CD4-positive, alpha-beta T cell (primary cell): ENCODE measurements at regions not wholly inside any gene's neighbourhood (a gene's known extent, or its start where the extent isn't known, plus 50 kb on each side); places are given as distances from the start of the nearest gene placed in this dataset.

Experiments
- ATAC-seq: fragments of 200-7000 bp; cut with Tn5 transposase; one replicate; pipeline ENCODE4 v1.10.0; 2022; ENCODE audit warnings: mild to moderate bottlenecking; ENCODE audit not compliant: poor library complexity
- CTCF ChIA-PET: fragments of 350-600 bp; sonication (Branson Sonifier 250); formaldehyde crosslinking; loops from one replicate; lab custom pipeline; 2021; ENCODE audit warnings: antibody characterized with exemption, inconsistent platforms; lab: Charles Lee
- POLR2A ChIA-PET: fragments of 350-600 bp; sonication (Branson Sonifier 250); formaldehyde crosslinking; loops from one replicate; lab custom pipeline; 2021; ENCODE audit warnings: antibody characterized with exemption, inconsistent platforms; lab: Charles Lee
- DNase-seq, 14 experiments: peaks; one replicate each; pipeline ENCODE4 v3.0.0-alpha.2; 2013 to 2020; ENCODE audit warnings: mixed read lengths in 2 of 14
- H3K27ac ChIP-seq, 2 donors: one replicate each; pipeline versions ENCODE4 v1.5.1 to v1.7.0; 2013; ENCODE audit warnings: low read length in 2 of 2, low read depth in 1 of 2, mild to moderate bottlenecking in 1 of 2
- H3K27me3 ChIP-seq, 2 experiments: 1 replicate in 1 of 2; 2 replicates in 1 of 2; pipeline versions ENCODE4 v1.6.1 to v1.7.0; 2013; ENCODE audit warnings: low read length in 2 of 2, control low read depth in 1 of 2, mild to moderate bottlenecking in 1 of 2, moderate library complexity in 1 of 2; ENCODE audit not compliant: insufficient read depth in 2 of 2, control insufficient read depth in 1 of 2
- H3K36me3 ChIP-seq: one replicate; pipeline ENCODE4 v1.6.1; 2013; ENCODE audit warnings: low read length, control low read depth; ENCODE audit not compliant: insufficient read depth
- H3K4me1 ChIP-seq: one replicate; pipeline ENCODE4 v1.6.1; 2013; ENCODE audit warnings: low read length, control low read depth; ENCODE audit not compliant: insufficient read depth
- H3K4me3 ChIP-seq: one replicate; pipeline ENCODE4 v1.5.1; 2013; ENCODE audit warnings: mild to moderate bottlenecking, low read length, moderate library complexity
- H3K9me3 ChIP-seq, 2 experiments: 1 replicate in 1 of 2; 2 replicates in 1 of 2; pipeline versions ENCODE4 v1.6.1 to v1.7.0; 2013; ENCODE audit warnings: low read length in 2 of 2, mild to moderate bottlenecking in 2 of 2, control low read depth in 1 of 2, moderate library complexity in 1 of 2; ENCODE audit not compliant: control insufficient read depth in 1 of 2, insufficient read depth in 1 of 2
- H3K27ac Mint-ChIP-seq: one replicate; pipeline ENCODE4 v1.8.0; 2020; ENCODE audit warnings: mixed read lengths
- H3K27me3 Mint-ChIP-seq: one replicate; pipeline ENCODE4 v1.8.0; 2021; ENCODE audit warnings: mixed read lengths
- H3K36me3 Mint-ChIP-seq: one replicate; pipeline ENCODE4 v1.8.0; 2021; ENCODE audit warnings: low read depth, mixed read lengths
- H3K4me1 Mint-ChIP-seq: one replicate; pipeline ENCODE4 v1.8.0; 2021; ENCODE audit warnings: low read depth, mixed read lengths
- H3K4me3 Mint-ChIP-seq: one replicate; pipeline ENCODE4 v1.8.0; 2020; ENCODE audit warnings: mild to moderate bottlenecking, mixed read lengths
- H3K9me3 Mint-ChIP-seq: one replicate; pipeline ENCODE4 v1.8.0; 2020; ENCODE audit warnings: mixed read lengths
- intact Hi-C, 2 experiments: fragments of 100-400 bp; cut with DNase I in 1 of 2; cut with micrococcal nuclease in 1 of 2; formaldehyde crosslinking; loops; one replicate each; pipeline versions ENCODE4 v1.15.1 to v1.9.0; 2023 to 2025; cut with DNase I, micrococcal nuclease
- TF ChIP-seq, protein P1 (sequence below): fragments of 200-600 bp; IDR thresholded peaks from one replicate; pipeline ENCODE4 v1.8.0; 2022; ENCODE audit warnings: antibody characterized with exemption, mild to moderate bottlenecking

DNA sequence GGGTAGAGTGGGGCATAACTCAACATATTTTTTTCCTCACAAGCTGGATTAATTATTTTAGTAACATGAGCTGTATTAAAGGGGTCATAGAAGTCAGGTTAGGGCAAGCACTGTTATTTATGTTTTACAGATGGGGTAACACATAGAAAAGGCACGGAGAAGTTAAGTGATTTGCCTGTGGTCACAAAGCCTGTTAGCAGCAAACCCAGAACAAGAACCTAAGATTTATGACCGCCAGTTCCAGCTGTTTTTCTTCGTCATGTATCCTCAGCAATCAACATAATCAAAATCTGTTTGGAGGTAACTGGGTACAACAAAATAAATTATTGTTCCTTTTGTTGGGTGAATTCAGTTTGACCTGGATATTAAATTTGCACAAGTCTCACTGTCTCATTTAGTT lies 57.2 kb upstream of the BET1 start:
- TF ChIP-seq, protein P1, sequence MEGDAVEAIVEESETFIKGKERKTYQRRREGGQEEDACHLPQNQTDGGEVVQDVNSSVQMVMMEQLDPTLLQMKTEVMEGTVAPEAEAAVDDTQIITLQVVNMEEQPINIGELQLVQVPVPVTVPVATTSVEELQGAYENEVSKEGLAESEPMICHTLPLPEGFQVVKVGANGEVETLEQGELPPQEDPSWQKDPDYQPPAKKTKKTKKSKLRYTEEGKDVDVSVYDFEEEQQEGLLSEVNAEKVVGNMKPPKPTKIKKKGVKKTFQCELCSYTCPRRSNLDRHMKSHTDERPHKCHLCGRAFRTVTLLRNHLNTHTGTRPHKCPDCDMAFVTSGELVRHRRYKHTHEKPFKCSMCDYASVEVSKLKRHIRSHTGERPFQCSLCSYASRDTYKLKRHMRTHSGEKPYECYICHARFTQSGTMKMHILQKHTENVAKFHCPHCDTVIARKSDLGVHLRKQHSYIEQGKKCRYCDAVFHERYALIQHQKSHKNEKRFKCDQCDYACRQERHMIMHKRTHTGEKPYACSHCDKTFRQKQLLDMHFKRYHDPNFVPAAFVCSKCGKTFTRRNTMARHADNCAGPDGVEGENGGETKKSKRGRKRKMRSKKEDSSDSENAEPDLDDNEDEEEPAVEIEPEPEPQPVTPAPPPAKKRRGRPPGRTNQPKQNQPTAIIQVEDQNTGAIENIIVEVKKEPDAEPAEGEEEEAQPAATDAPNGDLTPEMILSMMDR, result no peak
- Histone ChIP-seq H3K4me3 (no peak overlapping the region), H3K4me1 (peaks cover 5% of the 10 kb centered on the region), H3K27ac (no peak overlapping the region), H3K36me3 (no peaks in the 10 kb centered on the region), H3K9me3 (no peaks in the 10 kb centered on the region), H3K27me3 (peaks cover 3 to 8% of the 10 kb centered on the region in 2 experiments)
- ATAC-seq (no peak), DNase-seq (no peak)
- intact Hi-C loops, result no loop called here
- Mint-ChIP-seq H3K4me3 (no peak overlapping the region), H3K9me3 (no peaks in the 10 kb centered on the region), H3K4me1 (peaks cover 9% of the 10 kb centered on the region), H3K27me3 (peaks cover 60% of the 10 kb centered on the region), H3K27ac (no peak overlapping the region), H3K36me3 (no peaks in the 10 kb centered on the region)
- ChIA-PET POLR2A (no interaction called here), CTCF (no interaction called here)

DNA sequence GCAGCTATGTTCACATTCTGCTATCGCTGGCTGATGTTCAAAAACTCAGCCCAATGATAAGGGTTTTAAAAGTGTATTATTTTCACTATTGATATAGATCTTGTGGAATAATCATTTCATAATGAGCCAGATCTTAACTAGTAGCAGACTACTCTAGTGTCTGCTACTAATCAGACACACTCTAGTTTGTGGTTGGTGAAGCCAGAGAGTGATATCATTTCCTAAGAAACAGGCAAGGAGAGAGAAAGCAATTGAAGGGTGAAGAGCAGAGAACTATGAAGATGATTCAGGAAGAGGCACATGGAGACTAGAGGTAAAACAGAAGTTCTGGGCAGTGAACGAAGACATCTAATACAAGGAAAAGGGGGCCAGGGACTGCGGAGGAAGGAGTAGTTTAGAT lies 58.2 kb upstream of the BET1 start:
- no peak overlapping the region for H3K4me3 Mint-ChIP-seq
- peaks cover 5% of the 10 kb centered on the region for H3K4me1 ChIP-seq
- no peak overlapping the region for H3K27ac Mint-ChIP-seq
- no peaks in the 10 kb centered on the region for H3K9me3 ChIP-seq
- ChIA-PET POLR2A (no interaction called here), CTCF (no interaction called here)
- H3K27ac ChIP-seq, result no peak overlapping the region
- peaks cover 9% of the 10 kb centered on the region for H3K4me1 Mint-ChIP-seq
- no peaks in the 10 kb centered on the region for H3K9me3 Mint-ChIP-seq
- DNase-seq (no peak), ATAC-seq (no peak)
- H3K4me3 ChIP-seq, result no peak overlapping the region
- intact Hi-C loops, result no loop called here
- no peaks in the 10 kb centered on the region for H3K36me3 Mint-ChIP-seq
- no peaks in the 10 kb centered on the region for H3K36me3 ChIP-seq
- TF ChIP-seq, protein P1, result no peak
- peaks cover 65% of the 10 kb centered on the region for H3K27me3 Mint-ChIP-seq
- H3K27me3 ChIP-seq, result peaks cover 3 to 8% of the 10 kb centered on the region in 2 experiments

DNA sequence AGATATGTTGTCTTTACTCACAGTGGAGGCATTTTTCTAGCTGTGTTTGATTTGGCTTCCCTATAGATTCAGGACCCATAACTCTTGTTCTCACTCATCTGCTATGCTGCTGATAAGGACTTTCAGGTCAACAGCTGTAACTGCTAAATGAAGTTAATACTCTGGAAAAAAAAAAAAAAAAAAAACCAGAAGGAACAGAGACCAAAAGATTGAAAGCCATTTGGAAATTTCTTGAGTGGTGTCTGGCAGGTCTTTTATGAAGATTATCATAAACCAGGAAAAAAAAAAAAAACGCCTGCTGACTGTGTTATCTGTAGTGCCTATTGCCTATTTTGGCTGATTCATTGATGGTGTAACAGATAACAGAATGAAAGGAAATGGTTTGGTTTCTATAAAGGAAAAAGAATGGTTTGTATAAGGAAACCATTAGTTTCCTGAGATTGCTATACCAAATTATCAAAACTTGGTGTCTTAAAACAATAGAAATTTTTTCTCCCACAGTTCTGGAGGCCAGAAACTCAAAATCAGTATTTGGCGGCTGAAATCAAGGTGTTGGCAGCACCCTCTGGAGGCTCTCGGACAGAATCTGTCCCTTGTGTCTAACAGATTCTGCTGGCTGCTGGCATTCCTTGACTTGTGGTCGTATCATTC lies 60.5 kb upstream of the BET1 start:
- TF ChIP-seq, protein P1, result no peak
- Mint-ChIP-seq H3K4me1 (peaks cover 9% of the 10 kb centered on the region), H3K4me3 (no peak overlapping the region), H3K9me3 (no peaks in the 10 kb centered on the region), H3K27ac (no peak overlapping the region), H3K36me3 (no peaks in the 10 kb centered on the region), H3K27me3 (peaks cover 75% of the 10 kb centered on the region)
- no peaks in the 10 kb centered on the region for H3K36me3 ChIP-seq
- ATAC-seq (no peak), DNase-seq (peak in 1 of 14 experiments; percentile 8)
- H3K9me3 ChIP-seq, result no peaks in the 10 kb centered on the region
- CTCF ChIA-PET, result interaction anchor here (0.7 kb wide), 1 partner anchor 12 kb away, joined by 4 read pairs; no protein-coding TSS in a partner anchor
- intact Hi-C loops, result no loop called here
- no peak overlapping the region for H3K27ac ChIP-seq
- POLR2A ChIA-PET, result no interaction called here
- H3K4me1 ChIP-seq, result peaks cover 5% of the 10 kb centered on the region
- no peak overlapping the region for H3K4me3 ChIP-seq
- peaks cover 3 to 13% of the 10 kb centered on the region in 2 experiments for H3K27me3 ChIP-seq
